ENCODE measurements at regions not wholly inside any gene's neighbourhood (a gene's known extent, or its start where the extent isn't known, plus 50 kb on each side); places are given as distances from the start of the nearest gene placed in this dataset.
"Not testable (repeated sequence)": the region's sequence is repeated elsewhere in the genome, so short reads cannot be mapped to it uniquely, and the experiment has no call there.

DNA sequence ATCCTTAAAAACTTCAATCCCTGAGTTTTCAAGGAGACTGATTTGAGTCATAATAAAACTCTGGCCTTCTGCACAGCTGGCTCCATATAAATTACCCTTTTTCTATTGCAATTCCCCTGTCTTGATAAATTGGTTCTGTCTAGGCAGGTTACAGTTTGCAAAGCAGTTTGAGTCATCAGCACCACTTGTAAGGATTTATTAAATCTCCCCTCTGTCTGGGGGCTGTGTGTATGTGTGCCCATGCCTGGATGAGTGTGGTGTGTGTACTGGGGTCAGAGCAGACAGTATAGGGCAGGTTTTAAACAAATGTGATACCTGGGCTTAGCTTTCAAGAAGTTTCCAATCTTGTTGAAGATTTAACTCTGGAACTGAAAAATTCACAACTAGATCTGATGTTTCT, 228.6 kb downstream of the FNDC1 start:
- TF ChIP-seq CTCF (IDR thresholded peaks at IDR 0.05; ENCODE audit: control extremely low read depth, extremely low read depth, low read depth, missing control alignments), result no peak
- DNase-seq (ENCODE audit: extremely low spot score), result no peak
- ChIA-PET POLR2A (no interaction called here), CTCF (interaction anchor here (1.7 kb wide), 1 partner anchor 145 kb away, joined by 4 read pairs; no protein-coding TSS in a partner anchor)

GRCh38 chr6:159395609-159396008, 226.4 kb downstream of the FNDC1 start:
- ChIA-PET POLR2A (no interaction called here), CTCF (interaction anchor here (1.3 kb wide), 1 partner anchor 18 kb away, joined by 3 read pairs; no protein-coding TSS in a partner anchor)

DNA sequence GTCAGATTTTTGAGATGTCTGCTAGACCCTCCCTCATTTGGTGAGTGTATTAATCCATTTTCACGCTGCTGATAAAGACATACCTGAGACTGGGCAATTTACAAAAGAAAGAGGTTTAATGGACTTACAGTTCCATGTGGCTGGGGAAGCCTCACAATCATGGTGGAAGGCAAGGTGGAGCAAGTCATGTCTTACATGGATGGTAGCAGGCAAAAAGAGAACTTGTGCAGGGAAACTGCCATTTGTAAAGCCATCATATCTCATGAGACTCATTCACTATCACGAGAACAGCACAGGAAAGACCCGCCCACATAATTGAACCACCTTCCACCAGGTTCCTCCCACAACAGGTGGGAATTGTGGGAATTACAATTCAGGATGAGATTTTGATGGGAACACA, 223.5 kb downstream of the FNDC1 start:
- POLR2A ChIA-PET; DNase-seq (ENCODE audit: extremely low spot score): not testable (repeated sequence)
- CTCF ChIA-PET, result interaction anchor here (1.5 to 2.0 kb wide), 4 partner anchors 12 to 216 kb away, joined by 3 to 6 read pairs (median 4); no protein-coding TSS in a partner anchor

More at GRCh38 chr6:159395609-159396008, 226.4 kb downstream of the FNDC1 start:
- no peak for TF ChIP-seq CTCF (IDR thresholded peaks at IDR 0.05; ENCODE audit: control extremely low read depth, extremely low read depth, low read depth, missing control alignments)
- DNase-seq (ENCODE audit: extremely low spot score), result no peak

GRCh38 chr6:159390381-159390780, 221.2 kb downstream of the FNDC1 start:
- no peak for TF ChIP-seq CTCF (IDR thresholded peaks at IDR 0.05; ENCODE audit: control extremely low read depth, extremely low read depth, low read depth, missing control alignments)
- POLR2A ChIA-PET, result no interaction called here

GRCh38 chr6:159389695-159390094, 220.5 kb downstream of the FNDC1 start:
- CTCF ChIA-PET, result interaction anchor here (1.0 kb wide), 1 partner anchor 8 kb away, joined by 3 read pairs; no protein-coding TSS in a partner anchor
- DNase-seq (ENCODE audit: extremely low spot score), result no peak
- TF ChIP-seq CTCF (IDR thresholded peaks at IDR 0.05; ENCODE audit: control extremely low read depth, extremely low read depth, low read depth, missing control alignments), result no peak
- POLR2A ChIA-PET, result no interaction called here

More at GRCh38 chr6:159390381-159390780, 221.2 kb downstream of the FNDC1 start:
- CTCF ChIA-PET, result interaction anchor here (1.0 kb wide), 1 partner anchor 9 kb away, joined by 3 read pairs; no protein-coding TSS in a partner anchor
- no peak for DNase-seq (ENCODE audit: extremely low spot score)

GRCh38 chr6:159380114-159380513, 210.9 kb downstream of the FNDC1 start:
- CTCF ChIA-PET, result interaction anchor here (0.8 kb wide), 1 partner anchor 13 kb away, joined by 4 read pairs; no protein-coding TSS in a partner anchor
- no peak for DNase-seq (ENCODE audit: extremely low spot score)
- POLR2A ChIA-PET, result no interaction called here
- TF ChIP-seq CTCF (IDR thresholded peaks at IDR 0.05; ENCODE audit: control extremely low read depth, extremely low read depth, low read depth, missing control alignments), result no peak

GRCh38 chr6:159378411-159379328, 209.5 kb downstream of the FNDC1 start:
- POLR2A ChIA-PET, result no interaction called here
- DNase-seq (ENCODE audit: extremely low spot score), result no peak
- no peak for TF ChIP-seq CTCF (IDR thresholded peaks at IDR 0.05; ENCODE audit: control extremely low read depth, extremely low read depth, low read depth, missing control alignments)
- CTCF ChIA-PET, result no interaction called here
